ENCODE measurements at regions not wholly inside any gene's neighbourhood (a gene's known extent, or its start where the extent isn't known, plus 50 kb on each side); places are given as distances from the start of the nearest gene placed in this dataset.
A peak's percentile ranks its signal among the peaks of the same experiment; 100 is the strongest.

DNA sequence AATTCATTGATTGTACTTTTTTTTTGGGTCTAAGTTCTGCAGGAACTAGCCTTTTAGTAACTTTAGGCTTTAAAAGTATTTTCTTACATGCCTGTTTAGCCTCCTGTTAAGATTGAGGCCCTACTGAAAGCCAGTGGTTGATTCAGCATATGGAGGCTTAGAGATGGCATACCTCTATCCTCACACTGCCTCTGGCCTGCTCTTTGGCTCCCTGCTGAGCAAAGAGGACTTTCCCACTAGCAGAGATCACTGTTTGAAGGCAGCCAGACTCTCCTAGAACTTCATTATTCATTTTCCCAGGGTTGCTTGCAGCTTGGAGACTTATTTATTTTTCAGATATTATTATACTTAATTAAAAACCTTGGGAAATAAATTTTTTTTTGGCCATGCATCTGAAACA lies 405.6 kb upstream of the MEX3C start:
- no peak for DNase-seq

DNA sequence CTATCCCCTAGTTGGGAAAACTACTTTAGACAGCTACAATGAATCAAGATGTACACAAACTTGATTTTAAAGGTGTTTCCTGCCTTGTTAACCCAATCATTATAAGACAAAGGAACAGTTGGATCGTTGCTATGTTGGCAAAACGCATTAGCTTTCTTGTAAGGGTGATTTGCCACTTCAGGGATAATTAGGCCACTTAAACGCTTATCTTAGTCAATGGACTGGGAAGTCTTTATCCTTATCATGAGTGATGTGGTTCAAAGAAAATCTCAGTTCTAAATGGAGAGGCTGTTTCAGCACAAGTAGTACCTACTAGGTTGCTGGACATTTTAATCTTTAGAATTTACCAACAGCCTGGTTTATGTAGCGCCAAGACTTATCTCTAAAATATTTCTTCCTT lies 406.1 kb upstream of the MEX3C start:
- no peak for DNase-seq

- no peak for DNase-seq
These were observed 413.0 kb upstream of the MEX3C start for GRCh38 chr18:51610481-51610880.

- no peak for DNase-seq
These were observed 413.8 kb upstream of the MEX3C start for GRCh38 chr18:51611326-51611725.

- DNase-seq, result no peak
These were observed 416.6 kb upstream of the MEX3C start for GRCh38 chr18:51614033-51614432.

- no peak for DNase-seq
These were observed 417.6 kb upstream of the MEX3C start for GRCh38 chr18:51614967-51615571.

GRCh38 chr18:51617167-51617566 lies 419.7 kb upstream of the MEX3C start:
- no peak for DNase-seq

DNA sequence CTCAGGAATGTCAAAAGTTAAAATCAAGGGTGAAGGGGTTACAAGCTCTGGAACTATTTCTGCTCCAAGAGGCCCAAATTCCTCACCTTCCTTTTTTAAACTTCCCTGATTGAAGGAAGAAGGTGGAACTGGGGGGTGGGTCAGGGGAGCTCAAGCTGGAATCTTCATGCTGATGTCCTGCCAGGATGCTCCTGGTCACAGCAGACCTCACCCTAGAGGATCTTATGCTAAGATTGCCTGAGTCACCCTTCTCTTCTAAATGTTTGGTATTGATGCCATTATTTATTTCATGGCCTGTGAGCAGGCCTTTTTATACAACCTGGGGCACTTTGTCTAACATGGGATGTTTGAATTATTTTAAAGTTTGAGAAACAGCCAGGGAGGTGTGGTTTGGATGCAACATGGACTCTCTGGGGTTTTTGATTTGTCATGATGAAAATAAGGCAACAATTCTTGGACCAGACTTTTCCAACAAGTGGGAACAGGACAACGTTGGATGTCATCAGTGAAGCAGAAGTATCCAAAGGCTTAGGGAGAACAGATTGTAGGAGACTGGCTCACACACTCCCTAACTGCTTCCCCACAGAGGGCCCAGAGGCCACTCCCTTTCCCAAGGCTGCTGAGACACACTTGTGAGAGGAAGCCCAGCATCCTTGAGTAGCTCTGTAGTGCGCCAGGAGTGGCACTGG lies 420.2 kb upstream of the MEX3C start:
- DNase-seq, result no peak

GRCh38 chr18:51619283-51619682 lies 421.8 kb upstream of the MEX3C start:
- no peak for DNase-seq

GRCh38 chr18:51621113-51621863 lies 423.8 kb upstream of the MEX3C start:
- DNase-seq, result peak in 1 of 2 donors; percentile 50

GRCh38 chr18:51621864-51622160 lies 424.3 kb upstream of the MEX3C start:
- no peak for DNase-seq

DNA sequence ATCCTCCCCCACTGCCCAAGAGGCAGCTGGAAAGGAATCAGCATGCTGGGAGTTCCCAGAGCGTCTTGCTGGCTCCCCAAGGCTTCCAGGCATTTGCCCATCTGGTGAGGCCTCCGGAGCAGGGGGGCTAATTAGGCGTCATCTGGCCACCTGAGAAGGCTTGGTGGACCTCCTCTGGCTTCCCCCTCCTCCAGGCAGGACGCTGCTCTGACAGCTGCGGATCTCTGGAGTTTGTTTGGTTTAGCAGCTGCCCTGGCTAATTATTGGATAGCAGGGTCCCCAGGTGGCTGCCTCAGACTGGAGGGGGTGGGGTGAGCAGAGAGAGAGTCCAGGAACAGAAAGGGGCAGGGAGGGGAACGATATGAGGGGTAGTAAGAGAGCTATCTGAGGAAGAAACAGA lies 425.2 kb upstream of the MEX3C start:
- DNase-seq, result no peak

- DNase-seq, result peak; percentile 6 to 46
These were observed 426.2 kb upstream of the MEX3C start for GRCh38 chr18:51623653-51624052.

DNA sequence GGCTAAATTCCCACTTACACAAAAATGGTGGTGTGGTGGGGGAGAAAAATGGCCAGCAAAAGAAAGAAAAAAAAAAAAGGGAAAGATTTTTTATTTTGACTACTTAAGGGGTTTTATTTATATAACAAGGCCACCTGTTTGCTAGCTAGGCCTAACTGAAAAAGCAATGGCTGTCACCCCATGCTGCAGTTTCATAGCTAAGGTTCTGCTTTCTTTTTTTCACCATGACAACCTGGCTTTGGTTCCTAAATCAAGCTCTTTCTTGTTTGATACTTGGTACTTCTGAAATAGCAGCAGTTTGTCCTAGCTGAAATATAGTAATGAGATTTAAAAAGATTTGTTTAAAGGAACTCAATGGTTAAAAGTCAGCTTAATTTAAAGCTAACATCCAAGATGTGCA lies 433.2 kb upstream of the MEX3C start:
- DNase-seq, result no peak

GRCh38 chr18:51637881-51638280 lies 440.4 kb upstream of the MEX3C start:
- no peak for DNase-seq

DNA sequence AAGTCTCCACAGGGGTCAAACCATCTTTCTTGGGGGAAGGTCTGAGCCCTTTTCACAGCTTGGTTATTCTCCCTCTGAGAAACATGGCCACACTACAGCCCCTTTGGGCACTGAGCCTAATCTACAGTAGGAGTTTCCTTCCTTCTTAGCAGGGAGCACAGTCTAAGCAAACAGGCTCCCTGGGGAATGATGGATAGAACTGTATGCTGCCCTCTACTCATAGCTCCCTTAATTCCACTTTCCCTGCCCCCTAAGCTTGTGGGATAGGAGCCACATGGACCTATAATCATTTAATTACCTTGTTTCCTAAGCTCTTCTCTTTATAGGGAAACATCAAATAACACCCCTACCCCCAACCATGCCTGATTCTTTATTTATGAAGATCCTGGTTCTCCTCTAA lies 442.1 kb upstream of the MEX3C start:
- no peak for DNase-seq

DNA sequence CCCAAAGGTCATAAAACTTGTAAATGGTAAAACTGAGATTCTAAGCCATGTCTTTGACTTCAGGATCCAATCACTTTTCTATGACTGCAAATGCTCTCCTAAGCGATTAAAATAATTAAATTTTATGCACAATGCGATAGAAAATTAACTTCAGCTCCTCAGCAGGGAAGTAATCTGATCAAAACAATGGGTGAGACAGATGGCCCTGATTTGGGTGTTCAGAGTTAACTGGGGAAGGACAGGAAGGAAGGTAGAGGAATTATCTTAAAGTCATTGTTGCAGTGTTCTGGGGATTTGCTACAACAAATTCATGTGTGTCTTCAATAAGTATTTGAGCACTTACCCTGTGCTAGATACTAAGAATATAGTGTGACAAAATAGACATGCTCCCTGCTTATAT lies 446.0 kb upstream of the MEX3C start:
- no peak for DNase-seq

- no peak for DNase-seq
These were observed 448.1 kb upstream of the MEX3C start for GRCh38 chr18:51645607-51646006.

DNA sequence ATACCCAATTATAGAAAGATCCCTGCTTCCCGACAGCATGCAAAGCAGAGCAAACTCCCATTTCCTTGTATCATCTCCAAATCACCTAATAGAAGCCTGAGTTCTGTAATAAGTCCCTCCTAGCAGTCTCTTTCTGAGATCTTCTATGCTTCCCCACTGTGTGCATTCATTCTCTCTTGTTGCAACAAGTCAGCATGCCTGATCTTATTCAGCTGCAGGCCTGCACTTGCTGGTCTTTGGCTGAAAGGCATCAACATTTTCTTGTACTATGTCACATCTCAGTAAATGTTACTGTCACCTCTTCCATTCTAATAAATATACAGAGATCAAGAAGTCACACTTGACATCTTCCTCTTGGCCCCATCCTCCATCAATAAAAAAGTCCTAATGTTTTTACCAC lies 449.9 kb upstream of the MEX3C start:
- DNase-seq, result no peak

DNA sequence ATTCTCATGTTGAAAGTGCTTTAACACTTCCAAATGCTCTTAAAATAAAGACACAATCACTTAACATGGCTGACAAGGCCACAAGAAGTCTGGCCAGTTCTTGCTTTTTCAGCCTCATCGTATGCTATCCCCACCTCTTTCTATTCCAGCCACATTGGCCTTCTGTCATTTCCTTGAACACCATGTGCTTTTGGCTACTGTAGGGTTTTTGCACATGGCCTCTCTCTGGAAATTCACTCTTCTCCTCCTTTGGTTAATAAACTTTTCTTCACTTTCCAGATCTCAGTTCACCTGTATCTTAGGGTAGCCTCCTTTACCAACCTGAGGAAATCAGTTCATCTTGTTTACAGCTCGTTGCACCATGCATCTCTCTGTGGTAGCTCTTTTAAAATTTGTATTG lies 450.5 kb upstream of the MEX3C start:
- no peak for DNase-seq

DNA sequence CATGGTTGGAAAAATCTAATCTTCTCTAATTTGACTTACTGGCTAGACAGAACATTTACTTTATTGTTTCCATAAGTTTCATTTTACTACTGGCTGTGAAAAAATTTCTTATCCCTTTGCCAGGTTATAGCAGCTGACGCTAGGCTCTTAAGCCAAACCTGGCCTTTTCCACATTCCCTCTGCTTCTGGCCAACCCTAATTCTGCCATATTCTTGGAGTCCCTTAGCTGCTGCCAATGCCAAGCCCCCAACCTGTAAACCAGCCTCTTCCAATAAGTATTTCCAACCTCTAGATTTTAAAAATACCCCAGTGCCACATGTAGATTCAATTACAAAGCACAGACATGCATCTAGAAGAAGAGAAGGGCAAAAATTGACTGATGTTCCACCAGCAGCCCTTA lies 452.3 kb upstream of the MEX3C start:
- DNase-seq, result no peak

DNA sequence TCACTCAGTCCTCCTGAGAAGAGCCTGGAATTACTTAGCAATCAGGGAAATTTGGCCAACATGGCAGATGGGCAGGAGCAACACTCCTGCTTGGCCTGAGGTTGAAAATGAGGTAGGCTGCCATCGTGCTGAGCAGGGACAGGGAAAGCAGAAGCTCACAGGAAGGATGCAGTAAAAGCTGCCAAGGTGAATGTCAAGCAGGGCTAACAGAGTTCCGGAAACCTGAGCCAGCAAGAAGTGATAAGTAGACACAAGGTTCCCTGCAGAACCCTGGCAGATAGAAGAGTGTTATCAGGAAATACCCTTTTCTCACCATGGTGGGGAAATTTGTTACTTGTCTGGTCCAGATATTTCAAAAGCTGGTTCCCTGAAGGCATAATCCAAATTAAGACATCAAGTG lies 454.3 kb upstream of the MEX3C start:
- no peak for DNase-seq

- no peak for DNase-seq
These were observed 456.2 kb upstream of the MEX3C start for GRCh38 chr18:51653507-51654213.

Measured in inflammatory macrophage treated with lipopolysaccharide for 1 hour (primary cell).